HG02970 (cell line): ENCODE measurements at regions not wholly inside any gene's neighbourhood (a gene's known extent, or its start where the extent isn't known, plus 50 kb on each side); places are given as distances from the start of the nearest gene placed in this dataset.

Experiments
- ATAC-seq: cut with Tn5 transposase; IDR thresholded peaks from one replicate; pipeline ENCODE4 v1.9.1; 2021; ENCODE audit warnings: mild to moderate bottlenecking, moderate library complexity, moderate number of reproducible peaks; ENCODE audit not compliant: unreplicated experiment, low FRiP score

GRCh38 chr10:126844406-126844805 is 60.8 kb upstream of the DOCK1 start:
- ATAC-seq = no peak

- no peak for ATAC-seq
These were observed 58.8 kb upstream of the DOCK1 start for GRCh38 chr10:126846469-126846868.

- no peak for ATAC-seq
These were observed 58.3 kb upstream of the DOCK1 start for GRCh38 chr10:126846959-126847358.

- no peak for ATAC-seq
These were observed 57.6 kb upstream of the DOCK1 start for GRCh38 chr10:126847666-126848065.

DNA sequence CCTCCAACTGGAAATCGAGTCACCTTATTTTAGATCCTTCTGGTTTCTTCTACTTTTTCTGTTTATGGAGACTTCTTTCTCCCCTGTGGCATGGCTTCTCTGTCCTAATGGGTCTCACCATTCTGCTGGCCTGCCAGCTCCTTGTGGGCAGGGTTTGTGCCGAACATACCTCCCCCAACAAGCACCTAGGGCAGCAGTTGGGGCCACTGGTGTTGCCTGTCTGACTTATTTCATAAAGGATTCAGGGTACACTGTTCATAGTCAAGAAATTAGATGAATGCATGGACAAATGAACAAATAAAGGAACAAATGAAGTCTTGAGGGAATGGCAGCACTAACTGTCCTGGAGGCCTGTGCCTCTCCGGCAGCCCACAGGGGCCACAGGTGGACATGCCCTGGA is 55.6 kb upstream of the DOCK1 start:
- ATAC-seq = no peak

- ATAC-seq = no peak
These were observed 53.7 kb upstream of the DOCK1 start for GRCh38 chr10:126851414-126852108.

- ATAC-seq = no peak
These were observed 50.3 kb upstream of the DOCK1 start for GRCh38 chr10:126854726-126855495.
